DOHH2 (cell line): ENCODE measurements at regions not wholly inside any gene's neighbourhood (a gene's known extent, or its start where the extent isn't known, plus 50 kb on each side); places are given as distances from the start of the nearest gene placed in this dataset.

Experiments
- EZH2phosphoT487 ChIP-seq: fragments of 200-600 bp; sonication (generic); IDR thresholded peaks from 2 replicates; pipeline ENCODE4 v1.6.1; 2017; ENCODE audit warnings: borderline replicate concordance, mild to moderate bottlenecking, antibody characterized with exemption, low read length, moderate library complexity, mixed read lengths
- TF ChIP-seq, protein P1 (sequence below): fragments of 200-600 bp; sonication (generic); IDR thresholded peaks from one replicate; pipeline ENCODE4 v1.5.1; 2014; ENCODE audit warnings: antibody characterized with exemption, mild to moderate bottlenecking, low read depth, low read length; ENCODE audit not compliant: poor library complexity, severe bottlenecking

- TF ChIP-seq, protein P1, sequence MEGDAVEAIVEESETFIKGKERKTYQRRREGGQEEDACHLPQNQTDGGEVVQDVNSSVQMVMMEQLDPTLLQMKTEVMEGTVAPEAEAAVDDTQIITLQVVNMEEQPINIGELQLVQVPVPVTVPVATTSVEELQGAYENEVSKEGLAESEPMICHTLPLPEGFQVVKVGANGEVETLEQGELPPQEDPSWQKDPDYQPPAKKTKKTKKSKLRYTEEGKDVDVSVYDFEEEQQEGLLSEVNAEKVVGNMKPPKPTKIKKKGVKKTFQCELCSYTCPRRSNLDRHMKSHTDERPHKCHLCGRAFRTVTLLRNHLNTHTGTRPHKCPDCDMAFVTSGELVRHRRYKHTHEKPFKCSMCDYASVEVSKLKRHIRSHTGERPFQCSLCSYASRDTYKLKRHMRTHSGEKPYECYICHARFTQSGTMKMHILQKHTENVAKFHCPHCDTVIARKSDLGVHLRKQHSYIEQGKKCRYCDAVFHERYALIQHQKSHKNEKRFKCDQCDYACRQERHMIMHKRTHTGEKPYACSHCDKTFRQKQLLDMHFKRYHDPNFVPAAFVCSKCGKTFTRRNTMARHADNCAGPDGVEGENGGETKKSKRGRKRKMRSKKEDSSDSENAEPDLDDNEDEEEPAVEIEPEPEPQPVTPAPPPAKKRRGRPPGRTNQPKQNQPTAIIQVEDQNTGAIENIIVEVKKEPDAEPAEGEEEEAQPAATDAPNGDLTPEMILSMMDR = no peak
- TF ChIP-seq EZH2phosphoT487 = no peak
Measured at GRCh38 chr12:127482950-127483349, 784.0 kb upstream of the TMEM132C start.
